Esophagus muscularis mucosa (tissue), 3 donors: ENCODE measurements at regions not wholly inside any gene's neighbourhood (a gene's known extent, or its start where the extent isn't known, plus 50 kb on each side); places are given as distances from the start of the nearest gene placed in this dataset.

Experiments
- CTCF ChIP-seq, 3 experiments: fragments of 200-600 bp in 2 of 3; fragments of 450-650 bp in 1 of 3; sonication (generic) in 2 of 3; IDR thresholded peaks; one replicate each; pipeline ENCODE4 v1.5.1; 2017 to 2019; ENCODE audit warnings: antibody characterized with exemption in 3 of 3, mild to moderate bottlenecking in 2 of 3, moderate library complexity in 1 of 3
- POLR2A ChIP-seq: fragments of 450-650 bp; IDR thresholded peaks from one replicate; pipeline ENCODE4 v1.6.1; 2017; ENCODE audit warnings: antibody characterized with exemption, moderate library complexity, mild to moderate bottlenecking, low read depth
- POLR2AphosphoS5 ChIP-seq, 2 donors: sonication (generic); formaldehyde crosslinking; IDR thresholded peaks; one replicate each; pipeline ENCODE4 v1.6.1; 2017; ENCODE audit warnings: antibody characterized with exemption in 2 of 2

- TF ChIP-seq CTCF (IDR thresholded peaks at IDR 0.05) (no peak), POLR2A (no peak), POLR2AphosphoS5 (IDR thresholded peaks at IDR 0.05) (no peak)
Observed at GRCh38 chrX:149157976-149158375, 347.1 kb downstream of the IDS start.
